Subcutaneous abdominal adipose tissue (tissue), 5 donors: ENCODE measurements at regions not wholly inside any gene's neighbourhood (a gene's known extent, or its start where the extent isn't known, plus 50 kb on each side); places are given as distances from the start of the nearest gene placed in this dataset.
"Not testable (repeated sequence)": the region's sequence is repeated elsewhere in the genome, so short reads cannot be mapped to it uniquely, and the experiment has no call there.

Experiments
- H3K27ac ChIP-seq: one replicate; pipeline ENCODE4 v1.7.0; 2013; ENCODE audit warnings: low read depth, mild to moderate bottlenecking, inconsistent platforms, low read length, moderate library complexity
- H3K27me3 ChIP-seq, 5 donors: one replicate each; pipeline ENCODE4 v1.7.0; 2013; ENCODE audit warnings: low read length in 5 of 5, inconsistent platforms in 1 of 5; ENCODE audit not compliant: control insufficient read depth in 5 of 5, insufficient read depth in 4 of 5
- H3K36me3 ChIP-seq, 5 donors: one replicate each; pipeline ENCODE4 v1.7.0; 2013; ENCODE audit warnings: low read length in 5 of 5; ENCODE audit not compliant: control insufficient read depth in 5 of 5, insufficient read depth in 5 of 5
- H3K4me1 ChIP-seq, 5 donors: one replicate each; pipeline ENCODE4 v1.7.0; 2013; ENCODE audit warnings: low read length in 5 of 5, mild to moderate bottlenecking in 3 of 5, moderate library complexity in 1 of 5; ENCODE audit not compliant: control insufficient read depth in 5 of 5, insufficient read depth in 5 of 5
- H3K4me3 ChIP-seq, 5 donors: one replicate each; pipeline ENCODE4 v1.7.0; 2013; ENCODE audit warnings: low read length in 5 of 5, low read depth in 1 of 5
- H3K9ac ChIP-seq, 5 donors: one replicate each; pipeline ENCODE4 v1.7.0; 2013; ENCODE audit warnings: low read length in 5 of 5, mild to moderate bottlenecking in 4 of 5, moderate library complexity in 3 of 5
- H3K9me3 ChIP-seq, 5 donors: one replicate each; pipeline ENCODE4 v1.7.0; 2013; ENCODE audit warnings: low read length in 5 of 5; ENCODE audit not compliant: control insufficient read depth in 5 of 5
- donor health status: healthy.
- donor health status: healthy.
- donor health status: healthy.
- donor health status: healthy.
- donor health status: healthy.

- not testable (repeated sequence) for H3K4me1 ChIP-seq, H3K4me3 ChIP-seq, H3K36me3 ChIP-seq, H3K9me3 ChIP-seq, H3K27me3 ChIP-seq, H3K27ac ChIP-seq, H3K9ac ChIP-seq
Observed at GRCh38 chr11:23652336-23652735, 792.1 kb upstream of the CCDC179 start.

GRCh38 chr11:23653071-23653675 is 792.9 kb upstream of the CCDC179 start:
- Histone ChIP-seq H3K9me3 (no peaks in the 10 kb centered on the region), H3K9ac (no peak overlapping the region), H3K36me3 (no peaks in the 10 kb centered on the region), H3K27me3 (no peaks in the 10 kb centered on the region), H3K4me1 (no peaks in the 10 kb centered on the region), H3K27ac (no peak overlapping the region), H3K4me3 (no peak overlapping the region)

GRCh38 chr11:23668324-23668723 is 808.0 kb upstream of the CCDC179 start:
- Histone ChIP-seq H3K9ac (no peak overlapping the region), H3K4me3 (no peak overlapping the region), H3K27ac (no peak overlapping the region), H3K9me3 (peaks cover 0 to 3% (median 0%) of the 10 kb centered on the region in 5 donors), H3K36me3 (no peaks in the 10 kb centered on the region), H3K4me1 (no peaks in the 10 kb centered on the region), H3K27me3 (no peaks in the 10 kb centered on the region)

DNA sequence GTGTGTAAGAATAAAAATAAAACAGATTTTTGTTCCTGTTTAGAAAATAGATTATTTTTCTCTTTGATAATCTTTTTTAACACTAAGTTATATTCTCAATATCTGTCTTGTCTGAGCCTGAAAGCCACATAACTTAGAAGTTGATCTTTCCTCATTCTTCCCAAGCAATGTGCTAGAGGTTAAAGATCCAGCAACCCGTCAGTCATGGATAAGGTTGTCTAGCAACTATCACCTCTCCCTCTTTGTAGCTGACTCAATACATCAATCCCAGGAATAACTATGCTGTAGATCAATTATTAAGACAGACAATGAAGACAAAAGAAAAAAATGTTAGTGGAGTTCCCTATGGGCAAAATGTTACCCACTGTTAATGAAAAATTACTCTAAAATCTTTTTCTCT is 813.1 kb upstream of the CCDC179 start:
- no peaks in the 10 kb centered on the region for H3K9me3 ChIP-seq
- H3K27ac ChIP-seq: no peak overlapping the region
- H3K36me3 ChIP-seq: no peaks in the 10 kb centered on the region
- H3K9ac ChIP-seq: no peak overlapping the region
- no peaks in the 10 kb centered on the region for H3K4me1 ChIP-seq
- H3K27me3 ChIP-seq: no peaks in the 10 kb centered on the region
- H3K4me3 ChIP-seq: no peak overlapping the region

DNA sequence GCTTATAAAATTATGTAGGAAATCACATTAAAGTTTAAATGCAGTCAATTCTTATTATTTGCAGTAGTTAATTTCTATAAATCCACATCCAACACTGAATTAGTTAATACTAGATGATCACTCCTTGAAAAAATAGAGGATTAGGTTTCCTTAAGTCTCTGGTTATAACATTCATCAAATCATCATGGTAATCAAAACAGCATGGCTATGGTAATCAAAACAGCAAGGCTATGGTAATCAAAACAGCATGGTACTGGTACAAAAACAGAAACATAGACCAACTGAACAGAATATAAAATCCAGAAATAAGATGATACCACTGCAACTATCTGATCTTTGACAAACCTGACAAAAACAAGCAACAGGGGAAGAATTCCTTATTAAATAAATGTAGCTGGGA is 814.6 kb upstream of the CCDC179 start:
- H3K36me3 ChIP-seq: no peaks in the 10 kb centered on the region
- H3K9ac ChIP-seq: no peak overlapping the region
- no peaks in the 10 kb centered on the region for H3K4me1 ChIP-seq
- no peaks in the 10 kb centered on the region for H3K9me3 ChIP-seq
- H3K27me3 ChIP-seq: no peaks in the 10 kb centered on the region
- H3K27ac ChIP-seq: no peak overlapping the region
- no peak overlapping the region for H3K4me3 ChIP-seq

GRCh38 chr11:23679041-23679440 is 817.8 kb upstream of the LUZP2 start:
- no peaks in the 10 kb centered on the region for H3K9me3 ChIP-seq
- H3K27ac ChIP-seq: no peak overlapping the region
- H3K9ac ChIP-seq: no peak overlapping the region

DNA sequence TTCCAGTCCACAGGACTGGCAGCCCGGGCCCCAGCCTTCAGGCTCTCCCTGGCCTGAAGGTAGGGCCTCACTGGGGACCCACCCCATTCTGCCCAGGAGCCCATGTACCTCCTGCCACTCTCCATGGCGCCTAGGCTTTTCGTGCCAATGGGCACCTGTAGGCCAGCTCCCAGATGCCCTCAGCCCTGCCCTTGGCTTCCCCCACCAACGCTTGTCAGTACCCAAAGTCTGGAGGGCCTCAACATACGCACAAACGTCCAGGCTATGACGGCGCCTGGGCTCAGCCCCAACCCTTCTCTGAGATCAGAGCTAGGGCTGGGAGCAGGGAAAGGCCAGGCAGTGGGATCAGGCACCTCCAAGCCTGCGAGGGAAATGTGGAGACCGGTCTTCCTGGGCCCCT is 816.9 kb upstream of the LUZP2 start:
- no peak overlapping the region for H3K4me3 ChIP-seq
- no peak overlapping the region for H3K27ac ChIP-seq
- H3K36me3 ChIP-seq: no peaks in the 10 kb centered on the region
- H3K4me1 ChIP-seq: no peaks in the 10 kb centered on the region
- H3K9ac ChIP-seq: no peak overlapping the region
- H3K9me3 ChIP-seq: no peaks in the 10 kb centered on the region
- H3K27me3 ChIP-seq: no peaks in the 10 kb centered on the region

More at GRCh38 chr11:23679041-23679440, 817.8 kb upstream of the LUZP2 start:
- Histone ChIP-seq H3K27me3 (no peaks in the 10 kb centered on the region), H3K4me1 (no peaks in the 10 kb centered on the region), H3K36me3 (no peaks in the 10 kb centered on the region), H3K4me3 (no peak overlapping the region)

- H3K27ac ChIP-seq: no peak overlapping the region
- no peaks in the 10 kb centered on the region for H3K27me3 ChIP-seq
Observed at GRCh38 chr11:23680488-23681230, 816.2 kb upstream of the LUZP2 start.

DNA sequence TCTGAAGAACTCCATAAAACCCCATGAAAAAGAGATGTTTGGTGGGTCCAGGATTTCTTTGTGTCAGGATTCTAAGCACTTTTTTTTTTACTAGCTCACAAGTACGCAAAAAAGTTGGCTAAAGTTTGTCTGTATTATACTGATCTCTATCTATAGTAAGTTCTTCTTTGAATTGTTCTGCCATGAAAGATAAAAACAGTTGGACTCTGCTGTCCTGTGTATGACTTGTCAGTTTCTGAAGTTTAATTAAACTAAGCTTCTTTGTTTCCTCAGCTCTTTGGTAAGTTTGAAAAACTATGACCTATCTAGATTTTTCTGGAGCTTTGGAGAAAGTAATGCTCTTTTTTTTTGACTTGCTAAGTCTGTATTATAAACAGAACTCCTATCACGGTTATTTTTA is 812.2 kb upstream of the LUZP2 start:
- Histone ChIP-seq H3K27me3 (no peaks in the 10 kb centered on the region), H3K4me1 (peaks cover 0 to 2% (median 0%) of the 10 kb centered on the region in 5 donors), H3K4me3 (no peak overlapping the region), H3K36me3 (no peaks in the 10 kb centered on the region), H3K9me3 (no peaks in the 10 kb centered on the region), H3K9ac (no peak overlapping the region), H3K27ac (no peak overlapping the region)

More at GRCh38 chr11:23680488-23681230, 816.2 kb upstream of the LUZP2 start:
- Histone ChIP-seq H3K4me1 (no peaks in the 10 kb centered on the region), H3K4me3 (no peak overlapping the region), H3K9ac (no peak overlapping the region), H3K36me3 (no peaks in the 10 kb centered on the region), H3K9me3 (no peaks in the 10 kb centered on the region)

DNA sequence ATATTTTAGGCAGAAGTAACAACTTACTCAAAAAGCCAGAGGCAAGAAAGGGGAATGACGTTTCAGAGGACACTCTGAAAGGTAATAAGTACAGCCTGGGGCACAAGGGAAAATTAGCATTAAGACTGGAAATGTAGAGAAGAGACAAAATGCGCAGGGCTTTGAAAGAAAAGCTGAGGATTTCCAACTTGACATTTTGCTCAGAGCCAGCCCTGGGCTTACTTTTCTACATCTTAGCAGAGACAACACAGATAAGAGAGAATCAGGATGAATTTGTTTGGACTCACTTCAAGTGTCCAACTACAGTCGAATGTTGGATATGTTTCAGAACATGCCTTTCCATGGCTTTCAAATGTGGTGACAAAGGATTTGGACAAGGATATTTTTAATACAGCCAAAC is 808.9 kb upstream of the LUZP2 start:
- H3K27me3 ChIP-seq: no peaks in the 10 kb centered on the region
- no peak overlapping the region for H3K9ac ChIP-seq
- peaks cover 0 to 2% (median 0%) of the 10 kb centered on the region in 5 donors for H3K4me1 ChIP-seq
- H3K9me3 ChIP-seq: no peaks in the 10 kb centered on the region
- no peak overlapping the region for H3K4me3 ChIP-seq
- H3K36me3 ChIP-seq: no peaks in the 10 kb centered on the region
- H3K27ac ChIP-seq: no peak overlapping the region
